Colonic mucosa (tissue), 4 donors: ENCODE measurements at regions not wholly inside any gene's neighbourhood (a gene's known extent, or its start where the extent isn't known, plus 50 kb on each side); places are given as distances from the start of the nearest gene placed in this dataset.
"Not testable (repeated sequence)": the region's sequence is repeated elsewhere in the genome, so short reads cannot be mapped to it uniquely, and the experiment has no call there.

ENCODE experiments used
- DNase-seq: peaks from one replicate; pipeline ENCODE4 v3.0.0-alpha.2; 2020
- H3K27ac ChIP-seq: fragments of 200-600 bp; one replicate; pipeline ENCODE4 v1.8.0; 2021
- H3K27me3 ChIP-seq: fragments of 200-600 bp; one replicate; pipeline ENCODE4 v1.8.0; 2021
- H3K36me3 ChIP-seq: fragments of 200-600 bp; one replicate; pipeline ENCODE4 v1.8.0; 2021
- H3K4me1 ChIP-seq: fragments of 200-600 bp; one replicate; pipeline ENCODE4 v1.8.0; 2021; ENCODE audit warnings: mild to moderate bottlenecking
- H3K4me3 ChIP-seq: fragments of 200-600 bp; one replicate; pipeline ENCODE4 v1.8.0; 2021
- H3K9ac ChIP-seq, 2 donors: one replicate each; pipeline ENCODE4 v1.7.0; 2013; ENCODE audit warnings: control low read depth in 2 of 2, low read depth in 2 of 2, low read length in 2 of 2
- H3K9me3 ChIP-seq: fragments of 200-600 bp; one replicate; pipeline ENCODE4 v1.8.0; 2021
- CTCF ChIP-seq: fragments of 200-600 bp; IDR thresholded peaks from one replicate; pipeline ENCODE4 v1.8.0; 2022; ENCODE audit warnings: antibody characterized with exemption, mild to moderate bottlenecking
- intact Hi-C: fragments of 100-400 bp; cut with DNase I; formaldehyde crosslinking; loops from one replicate; pipeline ENCODE4 v1.14.1; 2022
- donor health status: healthy.
- donor health status: DM: no; HTN: no; CAD: no.
- donor health status: DM: no; HTN: no; CAD: no.

GRCh38 chr3:140870351-140870750 lies 71.3 kb upstream of the SLC25A36 start:
- no peaks in the 10 kb centered on the region for H3K27me3 ChIP-seq

GRCh38 chr3:140871022-140871421 lies 70.6 kb upstream of the SLC25A36 start:
- no peaks in the 10 kb centered on the region for H3K27me3 ChIP-seq
- H3K9ac ChIP-seq: no peak overlapping the region
- no peaks in the 10 kb centered on the region for H3K36me3 ChIP-seq
- no peak overlapping the region for H3K4me3 ChIP-seq
- H3K9me3 ChIP-seq: no peaks in the 10 kb centered on the region
- intact Hi-C loops: no loop called here
- no peak for DNase-seq
- no peaks in the 10 kb centered on the region for H3K4me1 ChIP-seq
- no peak overlapping the region for H3K27ac ChIP-seq
- no peak for TF ChIP-seq CTCF

More at GRCh38 chr3:140870351-140870750, 71.3 kb upstream of the SLC25A36 start:
- Histone ChIP-seq H3K36me3 (no peaks in the 10 kb centered on the region), H3K4me3 (no peak overlapping the region), H3K9ac (no peak overlapping the region), H3K4me1 (no peaks in the 10 kb centered on the region), H3K27ac (no peak overlapping the region), H3K9me3 (no peaks in the 10 kb centered on the region)
- no peak for TF ChIP-seq CTCF
- intact Hi-C loops: no loop called here
- DNase-seq: no peak

- H3K9ac ChIP-seq, H3K4me3 ChIP-seq, DNase-seq, intact Hi-C loops, H3K4me1 ChIP-seq, H3K27ac ChIP-seq, H3K36me3 ChIP-seq, H3K9me3 ChIP-seq, H3K27me3 ChIP-seq: not testable (repeated sequence)
Measured at GRCh38 chr3:140872165-140872564, 69.5 kb upstream of the SLC25A36 start.

GRCh38 chr3:140883428-140884040 lies 58.1 kb upstream of the SLC25A36 start:
- H3K36me3 ChIP-seq: no peaks in the 10 kb centered on the region
- DNase-seq: no peak
- no peak overlapping the region for H3K9ac ChIP-seq
- TF ChIP-seq CTCF: no peak
- H3K4me3 ChIP-seq: no peak overlapping the region
- intact Hi-C loops: no loop called here
- H3K4me1 ChIP-seq: no peaks in the 10 kb centered on the region
- H3K27ac ChIP-seq: no peak overlapping the region
- no peaks in the 10 kb centered on the region for H3K9me3 ChIP-seq
- H3K27me3 ChIP-seq: no peaks in the 10 kb centered on the region

- H3K27me3 ChIP-seq, H3K27ac ChIP-seq, H3K9me3 ChIP-seq, H3K4me1 ChIP-seq, intact Hi-C loops, H3K36me3 ChIP-seq, DNase-seq, H3K4me3 ChIP-seq, H3K9ac ChIP-seq: not testable (repeated sequence)
Measured at GRCh38 chr3:140885697-140886096, 55.9 kb upstream of the SLC25A36 start.
